Uterus (tissue), 3 donors: ENCODE measurements at regions not wholly inside any gene's neighbourhood (a gene's known extent, or its start where the extent isn't known, plus 50 kb on each side); places are given as distances from the start of the nearest gene placed in this dataset.

ENCODE experiments used
- DNase-seq, 2 donors: peaks; one replicate each; pipeline ENCODE4 v3.0.0-alpha.2; 2019 to 2020
- H3K27ac ChIP-seq, 2 donors: fragments of 200-600 bp; sonication (generic); 1 replicate in 1 of 2; 2 replicates in 1 of 2; pipeline ENCODE4 v1.5.1; 2016 to 2018
- H3K27me3 ChIP-seq, 2 donors: fragments of 200-600 bp; sonication (generic); one replicate each; pipeline ENCODE4 v1.5.1; 2018 to 2019; ENCODE audit warnings: control low read depth in 1 of 2
- H3K36me3 ChIP-seq, 2 donors: fragments of 200-600 bp; sonication (generic); one replicate each; pipeline ENCODE4 v1.5.1; 2019; ENCODE audit warnings: control low read depth in 1 of 2
- H3K4me1 ChIP-seq, 2 donors: fragments of 200-600 bp; sonication (generic); one replicate each; pipeline ENCODE4 v1.5.1; 2018 to 2019; ENCODE audit warnings: control low read depth in 1 of 2
- H3K4me3 ChIP-seq, 2 donors: fragments of 200-600 bp; sonication (generic); 1 replicate in 1 of 2; 2 replicates in 1 of 2; pipeline ENCODE4 v1.5.1; 2018 to 2019; ENCODE audit warnings: mild to moderate bottlenecking in 1 of 2
- H3K9me3 ChIP-seq, 2 donors: fragments of 200-600 bp; sonication (generic); one replicate each; pipeline ENCODE4 v1.5.1; 2019; ENCODE audit warnings: control low read depth in 1 of 2
- CTCF ChIP-seq, 4 experiments: fragments of 200-600 bp in 2 of 4; fragments of 450-650 bp in 2 of 4; sonication (generic) in 2 of 4; IDR thresholded peaks; one replicate each; pipeline ENCODE4 v1.5.1; 2016 to 2019; ENCODE audit warnings: antibody characterized with exemption in 4 of 4, mild to moderate bottlenecking in 2 of 4, moderate library complexity in 1 of 4
- POLR2A ChIP-seq, 2 donors: fragments of 450-650 bp; IDR thresholded peaks; one replicate each; pipeline ENCODE4 v1.6.1; 2016; ENCODE audit warnings: antibody characterized with exemption in 2 of 2, mild to moderate bottlenecking in 1 of 2, moderate library complexity in 1 of 2
- intact Hi-C: fragments of 100-400 bp; cut with DNase I; formaldehyde crosslinking; loops from one replicate; pipeline ENCODE4 v1.15.1; 2023; ENCODE audit warnings: low total_unique reads
- donor health status: DM: yes; HTN: yes; CAD: no.

GRCh38 chr4:35238793-35239192, 1005.5 kb downstream of the ARAP2 start:
- Histone ChIP-seq H3K4me3 (no peak overlapping the region), H3K27me3 (no peaks in the 10 kb centered on the region), H3K4me1 (no peaks in the 10 kb centered on the region), H3K36me3 (no peaks in the 10 kb centered on the region), H3K27ac (no peak overlapping the region), H3K9me3 (no peaks in the 10 kb centered on the region)
- intact Hi-C loops = no loop called here
- TF ChIP-seq POLR2A (IDR thresholded peaks at IDR 0.05) = no peak
- TF ChIP-seq CTCF (IDR thresholded peaks at IDR 0.05) = no peak
- DNase-seq = no peak

- no peaks in the 10 kb centered on the region for H3K36me3 ChIP-seq
- H3K27me3 ChIP-seq = no peaks in the 10 kb centered on the region
- no peak for TF ChIP-seq POLR2A (IDR thresholded peaks at IDR 0.05)
- TF ChIP-seq CTCF (IDR thresholded peaks at IDR 0.05) = no peak
- intact Hi-C loops = no loop called here
- H3K4me3 ChIP-seq = no peak overlapping the region
- H3K4me1 ChIP-seq = no peaks in the 10 kb centered on the region
- no peaks in the 10 kb centered on the region for H3K9me3 ChIP-seq
- no peak overlapping the region for H3K27ac ChIP-seq
- DNase-seq = no peak
Measured at GRCh38 chr4:35246493-35246892, 997.8 kb downstream of the ARAP2 start.

GRCh38 chr4:35247047-35247446, 997.3 kb downstream of the ARAP2 start:
- Histone ChIP-seq H3K36me3 (no peaks in the 10 kb centered on the region), H3K27ac (no peak overlapping the region), H3K4me3 (no peak overlapping the region), H3K27me3 (no peaks in the 10 kb centered on the region), H3K4me1 (no peaks in the 10 kb centered on the region), H3K9me3 (no peaks in the 10 kb centered on the region)
- no peak for TF ChIP-seq CTCF (IDR thresholded peaks at IDR 0.05)
- no peak for TF ChIP-seq POLR2A (IDR thresholded peaks at IDR 0.05)
- intact Hi-C loops = no loop called here
- DNase-seq = no peak

GRCh38 chr4:35250331-35250730, 994.0 kb downstream of the ARAP2 start:
- H3K27ac ChIP-seq = no peak overlapping the region
- H3K36me3 ChIP-seq = no peaks in the 10 kb centered on the region
- H3K9me3 ChIP-seq = no peaks in the 10 kb centered on the region
- intact Hi-C loops = no loop called here
- TF ChIP-seq CTCF (IDR thresholded peaks at IDR 0.05) (no peak), POLR2A (IDR thresholded peaks at IDR 0.05) (no peak)
- H3K27me3 ChIP-seq = no peaks in the 10 kb centered on the region
- H3K4me1 ChIP-seq = no peaks in the 10 kb centered on the region
- H3K4me3 ChIP-seq = no peak overlapping the region
- DNase-seq = no peak

GRCh38 chr4:35250761-35251160, 993.6 kb downstream of the ARAP2 start:
- H3K4me1 ChIP-seq = no peaks in the 10 kb centered on the region
- TF ChIP-seq POLR2A (IDR thresholded peaks at IDR 0.05) (no peak), CTCF (IDR thresholded peaks at IDR 0.05) (no peak)
- DNase-seq = no peak

More at GRCh38 chr4:35250761-35251160, 993.6 kb downstream of the ARAP2 start:
- no peaks in the 10 kb centered on the region for H3K27me3 ChIP-seq
- H3K36me3 ChIP-seq = no peaks in the 10 kb centered on the region
- H3K4me3 ChIP-seq = no peak overlapping the region
- intact Hi-C loops = no loop called here
- H3K9me3 ChIP-seq = no peaks in the 10 kb centered on the region
- no peak overlapping the region for H3K27ac ChIP-seq
